ENCODE measurements at regions not wholly inside any gene's neighbourhood (a gene's known extent, or its start where the extent isn't known, plus 50 kb on each side); places are given as distances from the start of the nearest gene placed in this dataset.
"Not testable (repeated sequence)": the region's sequence is repeated elsewhere in the genome, so short reads cannot be mapped to it uniquely, and the experiment has no call there.

DNA sequence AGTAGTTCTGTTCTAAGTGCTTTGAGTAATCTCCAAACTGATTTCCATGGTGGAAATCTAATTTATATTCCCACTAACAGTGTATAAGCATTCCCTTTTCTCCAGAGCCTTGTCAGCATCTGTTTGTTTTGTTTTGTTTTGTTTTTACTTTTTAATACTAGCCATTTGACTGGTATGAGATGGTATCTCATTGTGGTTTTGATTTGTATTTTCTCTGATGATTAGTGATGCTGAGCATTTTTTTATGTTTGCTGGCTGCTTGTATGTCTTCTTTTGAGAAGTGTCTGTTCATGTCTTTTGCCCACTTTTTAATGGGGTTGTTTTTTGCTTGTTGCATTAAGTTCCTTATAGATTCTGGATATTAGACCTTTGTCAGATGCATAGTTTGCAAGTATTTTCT, 100.8 kb downstream of the SEC16B start:
- not testable (repeated sequence) for TF ChIP-seq POLR2AphosphoS5 (IDR thresholded peaks at IDR 0.05; ENCODE audit: borderline replicate concordance, low read depth, low read length); EZH2 (IDR thresholded peaks at IDR 0.05); FOXP2 (optimal IDR thresholded peaks at IDR 0.05; ENCODE audit: control extremely low read depth, extremely low read length, insufficient read depth)

Measured in SK-N-MC (cell line).